Endodermal cell (in vitro differentiated cells): ENCODE measurements at regions not wholly inside any gene's neighbourhood (a gene's known extent, or its start where the extent isn't known, plus 50 kb on each side); places are given as distances from the start of the nearest gene placed in this dataset.

ENCODE experiments used
- DNase-seq: peaks from one replicate; pipeline ENCODE4 v3.0.0-alpha.2; 2017
- H3K27ac ChIP-seq: 2 replicates; pipeline ENCODE4 v1.5.1; 2013; ENCODE audit warnings: mild to moderate bottlenecking, low read depth, low read length, moderate library complexity
- H3K27me3 ChIP-seq: 2 replicates; pipeline ENCODE4 v1.6.1; 2013; ENCODE audit warnings: mild to moderate bottlenecking, low read length, moderate library complexity; ENCODE audit not compliant: insufficient read depth, control insufficient read depth, poor library complexity, severe bottlenecking
- H3K36me3 ChIP-seq: 2 replicates; pipeline ENCODE4 v1.7.0; 2013; ENCODE audit warnings: mild to moderate bottlenecking, low read length, moderate library complexity; ENCODE audit not compliant: control insufficient read depth, insufficient read depth
- H3K4me1 ChIP-seq: one replicate; pipeline ENCODE4 v1.7.0; 2013; ENCODE audit warnings: low read length; ENCODE audit not compliant: control insufficient read depth, insufficient read depth
- H3K4me3 ChIP-seq: 2 replicates; pipeline ENCODE4 v1.5.1; 2013; ENCODE audit warnings: mild to moderate bottlenecking, low read length, moderate library complexity
- H3K9ac ChIP-seq: 2 replicates; pipeline ENCODE4 v1.6.1; 2013; ENCODE audit warnings: mild to moderate bottlenecking, low read length, moderate library complexity; ENCODE audit not compliant: poor library complexity, severe bottlenecking; ENCODE audit errors: extremely low read depth
- H3K9me3 ChIP-seq: 2 replicates; pipeline ENCODE4 v1.6.1; 2013; ENCODE audit warnings: mild to moderate bottlenecking, low read length, moderate library complexity; ENCODE audit not compliant: control insufficient read depth
- H3K27ac Mint-ChIP-seq: 2 replicates; pipeline ENCODE4 v1.8.0; 2020; ENCODE audit warnings: mixed read lengths
- H3K27me3 Mint-ChIP-seq: 2 replicates; pipeline ENCODE4 v1.8.0; 2021; ENCODE audit warnings: mild to moderate bottlenecking, mixed read lengths; ENCODE audit not compliant: insufficient read depth
- H3K36me3 Mint-ChIP-seq: 2 replicates; pipeline ENCODE4 v1.8.0; 2020; ENCODE audit warnings: low read depth, mixed read lengths
- H3K4me1 Mint-ChIP-seq: 2 replicates; pipeline ENCODE4 v1.8.0; 2020; ENCODE audit warnings: mixed read lengths
- H3K4me3 Mint-ChIP-seq: 2 replicates; pipeline ENCODE4 v1.8.0; 2020; ENCODE audit warnings: mild to moderate bottlenecking, moderate library complexity, mixed read lengths
- H3K9me3 Mint-ChIP-seq: 2 replicates; pipeline ENCODE4 v1.8.0; 2020; ENCODE audit warnings: mild to moderate bottlenecking, mixed read lengths
- CTCF ChIP-seq: fragments of 200-600 bp; sonication (generic); conservative IDR thresholded peaks from 2 replicates; pipeline ENCODE4 v1.5.0; 2021; ENCODE audit warnings: antibody characterized with exemption, mild to moderate bottlenecking
- WGBS, 2 experiments: methylation state at CpG; one replicate each; pipeline versions ENCODE4 v1.1.5 to v1.1.7; 2013; ENCODE audit warnings: missing lambda C conversion rate in 2 of 2, mixed read lengths in 1 of 2; ENCODE audit not compliant: insufficient coverage in 1 of 2, insufficient read length in 1 of 2; 5-methylcytosine and 5-hydroxymethylcytosine counted together

- H3K4me1 ChIP-seq = no peaks in the 10 kb centered on the region
- DNase-seq = no peak
- Mint-ChIP-seq H3K4me3 (no peak overlapping the region), H3K27me3 (peaks cover 6% of the 10 kb centered on the region), H3K36me3 (no peaks in the 10 kb centered on the region), H3K27ac (no peak overlapping the region), H3K9me3 (no peaks in the 10 kb centered on the region), H3K4me1 (no peaks in the 10 kb centered on the region)
- no peak overlapping the region for H3K27ac ChIP-seq
- H3K4me3 ChIP-seq = no peak overlapping the region
- H3K9ac ChIP-seq = no peak overlapping the region
- WGBS, 2 experiments = 97 to 100% methylated on average over 1 to 6 of the region's 6 CpGs
- no peaks in the 10 kb centered on the region for H3K36me3 ChIP-seq
- TF ChIP-seq CTCF = no peak
- H3K9me3 ChIP-seq = no peaks in the 10 kb centered on the region
- no peaks in the 10 kb centered on the region for H3K27me3 ChIP-seq
Measured at GRCh38 chr1:5447503-5447960, 544.7 kb downstream of the NPHP4 start.

- H3K36me3 ChIP-seq = no peaks in the 10 kb centered on the region
- TF ChIP-seq CTCF = no peak
- H3K9ac ChIP-seq = no peak overlapping the region
- H3K4me3 Mint-ChIP-seq = no peak overlapping the region
- H3K9me3 Mint-ChIP-seq = peaks cover 4% of the 10 kb centered on the region
- H3K4me1 Mint-ChIP-seq = no peaks in the 10 kb centered on the region
- no peaks in the 10 kb centered on the region for H3K27me3 Mint-ChIP-seq
- no peak overlapping the region for H3K4me3 ChIP-seq
- H3K4me1 ChIP-seq = no peaks in the 10 kb centered on the region
- 88 to 95% methylated on average over 6 of the region's 6 CpGs for WGBS, 2 experiments
- H3K27ac ChIP-seq = no peak overlapping the region
- H3K27me3 ChIP-seq = no peaks in the 10 kb centered on the region
- no peak overlapping the region for H3K27ac Mint-ChIP-seq
- H3K36me3 Mint-ChIP-seq = no peaks in the 10 kb centered on the region
- H3K9me3 ChIP-seq = no peaks in the 10 kb centered on the region
- DNase-seq = no peak
Measured at GRCh38 chr1:5444396-5444795, 547.8 kb downstream of the NPHP4 start.

GRCh38 chr1:5436808-5437207, 555.4 kb downstream of the NPHP4 start:
- TF ChIP-seq CTCF = no peak
- Histone ChIP-seq H3K9me3 (peaks cover 6% of the 10 kb centered on the region), H3K9ac (no peak overlapping the region), H3K27me3 (no peaks in the 10 kb centered on the region), H3K27ac (no peak overlapping the region), H3K4me3 (no peak overlapping the region), H3K36me3 (no peaks in the 10 kb centered on the region), H3K4me1 (no peaks in the 10 kb centered on the region)
- Mint-ChIP-seq H3K9me3 (peaks cover 25% of the 10 kb centered on the region), H3K27ac (no peak overlapping the region), H3K4me1 (no peaks in the 10 kb centered on the region), H3K27me3 (peaks cover 12% of the 10 kb centered on the region), H3K4me3 (no peak overlapping the region), H3K36me3 (peaks cover 3% of the 10 kb centered on the region)
- DNase-seq = no peak
- WGBS, 2 experiments = 91% methylated on average over 1 to 2 of the region's 2 CpGs
